Endothelial cell of umbilical vein (primary cell): ENCODE measurements at regions not wholly inside any gene's neighbourhood (a gene's known extent, or its start where the extent isn't known, plus 50 kb on each side); places are given as distances from the start of the nearest gene placed in this dataset.

Experiments
- BruUV-seq: library from RNA; stranded (reverse); fragments of 400-500 nt; replicated peaks from 2 replicates; lab custom pipeline; 2021; lab: Mats Ljungman, UMichigan
- CTCF ChIA-PET: fragments of 300-600, 350-600 bp; sonication (Branson Sonifier 250); formaldehyde crosslinking; loops from one replicate; lab custom pipeline; 2021; ENCODE audit warnings: antibody characterized with exemption, inconsistent platforms; lab: Charles Lee
- POLR2A ChIA-PET: fragments of 300-600, 350-600 bp; sonication (Branson Sonifier 250); formaldehyde crosslinking; loops from one replicate; lab custom pipeline; 2021; ENCODE audit warnings: antibody characterized with exemption, inconsistent platforms; lab: Charles Lee
- DNase-seq: peaks from one replicate; pipeline ENCODE4 v3.0.0-alpha.2; 2011; ENCODE audit warnings: low read depth, low spot score
- FAIRE-seq: peaks from 2 replicates; lab custom pipeline; 2011; peaks lifted over from hg19 to GRCh38; lab: Jason Lieb, UNC
- H2AFZ ChIP-seq: 2 replicates; pipeline ENCODE4 v1.6.0; 2012; ENCODE audit warnings: low read depth, low read length, control low read depth, inconsistent platforms
- H3K27ac ChIP-seq: 2 replicates; pipeline ENCODE4 v1.5.1; 2011; ENCODE audit warnings: low read depth, mild to moderate bottlenecking, control low read depth, low read length, moderate library complexity; ENCODE audit not compliant: insufficient read depth
- H3K27me3 ChIP-seq, 2 experiments: 2 replicates each; pipeline versions ENCODE4 v1.6.0 to v1.6.1; 2011; ENCODE audit warnings: low read length in 2 of 2, mixed read lengths in 1 of 2; ENCODE audit not compliant: control insufficient read depth in 2 of 2, insufficient read depth in 2 of 2
- H3K36me3 ChIP-seq, 2 experiments: 2 replicates in 1 of 2; 3 replicates in 1 of 2; pipeline ENCODE4 v1.5.1; 2011; ENCODE audit warnings: low read length in 2 of 2, mild to moderate bottlenecking in 1 of 2, moderate library complexity in 1 of 2; ENCODE audit not compliant: control insufficient read depth in 2 of 2, insufficient read depth in 2 of 2; ENCODE audit errors: extremely low read depth in 1 of 2
- H3K4me1 ChIP-seq: 3 replicates; pipeline ENCODE4 v1.5.1; 2011; ENCODE audit warnings: mild to moderate bottlenecking, low read length; ENCODE audit not compliant: control insufficient read depth, insufficient read depth; ENCODE audit errors: extremely low read depth
- H3K4me2 ChIP-seq: 2 replicates; pipeline ENCODE4 v1.6.1; 2011; ENCODE audit warnings: low read length, control low read depth, mixed read lengths; ENCODE audit not compliant: insufficient read depth
- H3K4me3 ChIP-seq, 3 experiments: fragments of 200-600 bp in 1 of 3; sonication (generic), shearing (Covaris generic) in 1 of 3; replicated peaks in 1 of 3; 2 replicates each; pipeline ENCODE4 v1.5.1; 2011 to 2016; ENCODE audit warnings: control low read depth in 3 of 3, low read length in 3 of 3, mild to moderate bottlenecking in 2 of 3, inconsistent platforms in 1 of 3, low read depth in 1 of 3, moderate library complexity in 1 of 3; ENCODE audit not compliant: insufficient read depth in 1 of 3
- H3K79me2 ChIP-seq: 2 replicates; pipeline ENCODE4 v1.6.0; 2012; ENCODE audit warnings: low read length, inconsistent platforms; ENCODE audit not compliant: control insufficient read depth, insufficient read depth
- H3K9ac ChIP-seq: replicated peaks from 2 replicates; pipeline ENCODE3; 2011; ENCODE audit warnings: low read length, control low read depth; ENCODE audit not compliant: insufficient read depth; ENCODE audit errors: extremely low read depth
- H3K9me1 ChIP-seq: replicated peaks from 3 replicates; pipeline ENCODE4 v1.6.0; 2011; ENCODE audit warnings: mild to moderate bottlenecking, low read length; ENCODE audit not compliant: control insufficient read depth, insufficient read depth; ENCODE audit errors: extremely low read depth
- H3K9me3 ChIP-seq: replicated peaks from 2 replicates; pipeline ENCODE4 v1.5.1; 2012; ENCODE audit warnings: low read length, inconsistent platforms; ENCODE audit not compliant: control insufficient read depth, insufficient read depth
- H4K20me1 ChIP-seq: replicated peaks from 2 replicates; pipeline ENCODE3; 2011; ENCODE audit warnings: mild to moderate bottlenecking, low read length; ENCODE audit not compliant: control insufficient read depth, insufficient read depth; ENCODE audit errors: extremely low read depth
- EZH2 ChIP-seq: IDR thresholded peaks from 2 replicates; pipeline ENCODE4 v1.6.1; 2012; ENCODE audit warnings: borderline replicate concordance, low read depth, mild to moderate bottlenecking, moderate library complexity, low read length, inconsistent platforms; ENCODE audit not compliant: severe bottlenecking
- FOS ChIP-seq: IDR thresholded peaks from 2 replicates; pipeline ENCODE4 v1.6.1; 2011; ENCODE audit warnings: mild to moderate bottlenecking, low read length, moderate library complexity, borderline replicate concordance; ENCODE audit not compliant: insufficient read depth
- GATA2 ChIP-seq: IDR thresholded peaks from 2 replicates; pipeline ENCODE4 v1.7.0; 2011; ENCODE audit warnings: low read depth, mild to moderate bottlenecking, moderate library complexity, mixed read lengths, low read length; ENCODE audit not compliant: insufficient read length, insufficient read depth
- JUN ChIP-seq: IDR thresholded peaks from 2 replicates; pipeline ENCODE4 v1.6.1; 2011; ENCODE audit warnings: borderline replicate concordance, low read depth; ENCODE audit not compliant: insufficient read length, insufficient read depth
- MYC ChIP-seq: IDR thresholded peaks from one replicate; pipeline ENCODE4 v1.6.1; 2011; ENCODE audit warnings: mild to moderate bottlenecking, low read depth, low read length
- POLR2A ChIP-seq: IDR thresholded peaks from 2 replicates; pipeline ENCODE4 v1.6.1; 2012; ENCODE audit warnings: low read depth, mild to moderate bottlenecking, control low read depth, low read length
- POLR2AphosphoS5 ChIP-seq: IDR thresholded peaks from 2 replicates; pipeline ENCODE4 v1.6.1; 2012; ENCODE audit warnings: low read depth, mild to moderate bottlenecking, control low read depth, low read length, moderate library complexity; ENCODE audit not compliant: insufficient read depth
- dilution Hi-C: fragments of 300-500 bp; cut with MboI; formaldehyde crosslinking; loops from one replicate; pipeline ENCODE4 v1.15.0; 2019; ENCODE audit warnings: low sequenced_read_pairs; ENCODE audit not compliant: extremely low pct_ligation_motif_present
- intact Hi-C: fragments of 100-400 bp; cut with micrococcal nuclease; formaldehyde crosslinking; loops from one replicate; pipeline ENCODE4 v1.10.0; 2022
- TF ChIP-seq, protein P1 (sequence below), 2 donors: IDR thresholded peaks; 1 replicate in 1 of 2; 2 replicates in 1 of 2; pipeline ENCODE4 v1.5.1; 2011; ENCODE audit warnings: low read length in 2 of 2, mild to moderate bottlenecking in 2 of 2, moderate library complexity in 2 of 2, control low read depth in 1 of 2, inconsistent platforms in 1 of 2, low read depth in 1 of 2; ENCODE audit not compliant: insufficient read depth in 1 of 2; ENCODE audit errors: extremely low read depth in 1 of 2
- TF ChIP-seq, protein P2 (sequence below): IDR thresholded peaks from 2 replicates; pipeline ENCODE4 v1.6.1; 2011; ENCODE audit not compliant: insufficient read depth, insufficient read length

DNA sequence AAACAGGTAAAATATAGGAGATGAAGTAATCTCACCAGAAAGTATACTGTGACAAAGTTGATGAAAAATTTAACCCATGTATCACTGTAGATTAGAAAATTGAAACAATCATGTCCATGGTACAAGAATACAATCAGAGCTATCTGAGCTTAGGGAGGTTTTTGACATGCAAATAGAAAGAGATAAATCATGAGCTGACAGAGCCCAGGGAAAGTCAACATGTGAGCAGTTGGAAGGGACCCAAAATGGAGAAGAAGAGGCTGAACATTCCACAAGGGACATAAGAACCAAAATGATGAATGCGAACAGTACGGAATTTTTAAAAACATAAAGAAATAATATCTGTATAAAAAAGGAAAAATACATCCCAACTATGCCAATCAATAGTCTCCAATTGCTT lies 395.4 kb upstream of the CYRIA start:
- no peaks in the 10 kb centered on the region for H3K79me2 ChIP-seq
- CTCF ChIA-PET, result no interaction called here
- no TSS peak for BruUV-seq

More for the DNA sequence above, 395.4 kb upstream of the CYRIA start:
- POLR2A ChIA-PET, result no interaction called here
- H3K9me3 ChIP-seq, result no peaks in the 10 kb centered on the region
- H3K4me2 ChIP-seq, result no peak overlapping the region
- H2AFZ ChIP-seq, result no peak overlapping the region
- dilution Hi-C loops, result no loop called here
- H3K27ac ChIP-seq, result no peak overlapping the region
- no peak overlapping the region for H3K4me3 ChIP-seq
- no peaks in the 10 kb centered on the region for H4K20me1 ChIP-seq
- DNase-seq (no peak), FAIRE-seq (no peak)
- no peaks in the 10 kb centered on the region for H3K4me1 ChIP-seq
- TF ChIP-seq, protein P1, sequence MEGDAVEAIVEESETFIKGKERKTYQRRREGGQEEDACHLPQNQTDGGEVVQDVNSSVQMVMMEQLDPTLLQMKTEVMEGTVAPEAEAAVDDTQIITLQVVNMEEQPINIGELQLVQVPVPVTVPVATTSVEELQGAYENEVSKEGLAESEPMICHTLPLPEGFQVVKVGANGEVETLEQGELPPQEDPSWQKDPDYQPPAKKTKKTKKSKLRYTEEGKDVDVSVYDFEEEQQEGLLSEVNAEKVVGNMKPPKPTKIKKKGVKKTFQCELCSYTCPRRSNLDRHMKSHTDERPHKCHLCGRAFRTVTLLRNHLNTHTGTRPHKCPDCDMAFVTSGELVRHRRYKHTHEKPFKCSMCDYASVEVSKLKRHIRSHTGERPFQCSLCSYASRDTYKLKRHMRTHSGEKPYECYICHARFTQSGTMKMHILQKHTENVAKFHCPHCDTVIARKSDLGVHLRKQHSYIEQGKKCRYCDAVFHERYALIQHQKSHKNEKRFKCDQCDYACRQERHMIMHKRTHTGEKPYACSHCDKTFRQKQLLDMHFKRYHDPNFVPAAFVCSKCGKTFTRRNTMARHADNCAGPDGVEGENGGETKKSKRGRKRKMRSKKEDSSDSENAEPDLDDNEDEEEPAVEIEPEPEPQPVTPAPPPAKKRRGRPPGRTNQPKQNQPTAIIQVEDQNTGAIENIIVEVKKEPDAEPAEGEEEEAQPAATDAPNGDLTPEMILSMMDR (IDR thresholded peaks at IDR 0.05; ENCODE audit: extremely low read depth in 1 of 2, insufficient read depth in 1 of 2, low read depth in 1 of 2, low read length in 2 of 2), result no peak
- TF ChIP-seq POLR2A (no peak), EZH2 (no peak), POLR2AphosphoS5 (no peak), FOS (no peak), GATA2 (no peak), MYC (no peak), JUN (no peak)
- TF ChIP-seq, protein P2, sequence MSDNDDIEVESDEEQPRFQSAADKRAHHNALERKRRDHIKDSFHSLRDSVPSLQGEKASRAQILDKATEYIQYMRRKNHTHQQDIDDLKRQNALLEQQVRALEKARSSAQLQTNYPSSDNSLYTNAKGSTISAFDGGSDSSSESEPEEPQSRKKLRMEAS, result no peak
- H3K27me3 ChIP-seq, result no peaks in the 10 kb centered on the region
- no peaks in the 10 kb centered on the region for H3K9me1 ChIP-seq
- no peaks in the 10 kb centered on the region for H3K36me3 ChIP-seq
- H3K9ac ChIP-seq, result no peak overlapping the region
- intact Hi-C loops, result no loop called here
